Transverse colon (tissue), 4 donors: ENCODE measurements at regions not wholly inside any gene's neighbourhood (a gene's known extent, or its start where the extent isn't known, plus 50 kb on each side); places are given as distances from the start of the nearest gene placed in this dataset.

Experiments used
- EP300 ChIP-seq: sonication (generic); formaldehyde crosslinking; IDR thresholded peaks from one replicate; pipeline ENCODE4 v1.6.1; 2017; ENCODE audit warnings: antibody characterized with exemption, low read depth
- POLR2A ChIP-seq: fragments of 450-650 bp; IDR thresholded peaks from one replicate; pipeline ENCODE4 v1.6.1; 2016; ENCODE audit warnings: antibody characterized with exemption, mild to moderate bottlenecking, moderate library complexity
- POLR2AphosphoS5 ChIP-seq, 3 donors: sonication (generic); formaldehyde crosslinking; IDR thresholded peaks; one replicate each; pipeline ENCODE4 v1.6.1; 2016; ENCODE audit warnings: antibody characterized with exemption in 3 of 3
- TF ChIP-seq, protein P1 (sequence below), 5 experiments: fragments of 200-600 bp in 3 of 5; fragments of 450-650 bp in 2 of 5; sonication (generic) in 3 of 5; IDR thresholded peaks; 1 replicate in 2 of 5; 2 replicates in 3 of 5; pipeline ENCODE4 v1.5.1; 2016 to 2017; ENCODE audit warnings: antibody characterized with exemption in 5 of 5, inconsistent platforms in 3 of 5, mild to moderate bottlenecking in 2 of 5, moderate library complexity in 1 of 5

DNA sequence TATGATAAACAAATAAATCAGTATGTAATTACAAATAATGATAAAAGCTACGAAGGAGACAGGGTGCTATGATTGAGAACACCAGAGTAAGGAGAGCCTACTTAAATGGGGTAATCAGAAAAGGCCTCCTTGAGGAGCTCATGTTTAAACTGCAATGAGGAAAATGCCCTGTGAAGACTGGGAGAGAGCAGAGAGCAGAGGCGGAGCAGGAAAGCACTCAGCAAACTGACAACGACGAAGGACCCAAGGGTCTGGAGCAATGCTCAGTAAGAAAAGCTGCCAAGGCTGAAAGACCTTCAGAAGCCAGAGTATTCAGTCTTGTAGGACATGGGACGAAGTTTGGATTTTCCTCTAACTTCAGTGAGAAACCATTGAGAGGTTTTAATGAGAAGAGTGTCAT lies 114.2 kb upstream of the PLEKHA5 start:
- TF ChIP-seq, protein P1, sequence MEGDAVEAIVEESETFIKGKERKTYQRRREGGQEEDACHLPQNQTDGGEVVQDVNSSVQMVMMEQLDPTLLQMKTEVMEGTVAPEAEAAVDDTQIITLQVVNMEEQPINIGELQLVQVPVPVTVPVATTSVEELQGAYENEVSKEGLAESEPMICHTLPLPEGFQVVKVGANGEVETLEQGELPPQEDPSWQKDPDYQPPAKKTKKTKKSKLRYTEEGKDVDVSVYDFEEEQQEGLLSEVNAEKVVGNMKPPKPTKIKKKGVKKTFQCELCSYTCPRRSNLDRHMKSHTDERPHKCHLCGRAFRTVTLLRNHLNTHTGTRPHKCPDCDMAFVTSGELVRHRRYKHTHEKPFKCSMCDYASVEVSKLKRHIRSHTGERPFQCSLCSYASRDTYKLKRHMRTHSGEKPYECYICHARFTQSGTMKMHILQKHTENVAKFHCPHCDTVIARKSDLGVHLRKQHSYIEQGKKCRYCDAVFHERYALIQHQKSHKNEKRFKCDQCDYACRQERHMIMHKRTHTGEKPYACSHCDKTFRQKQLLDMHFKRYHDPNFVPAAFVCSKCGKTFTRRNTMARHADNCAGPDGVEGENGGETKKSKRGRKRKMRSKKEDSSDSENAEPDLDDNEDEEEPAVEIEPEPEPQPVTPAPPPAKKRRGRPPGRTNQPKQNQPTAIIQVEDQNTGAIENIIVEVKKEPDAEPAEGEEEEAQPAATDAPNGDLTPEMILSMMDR (IDR thresholded peaks at IDR 0.05), result no peak
- TF ChIP-seq POLR2A, result no peak
- no peak for TF ChIP-seq POLR2AphosphoS5 (IDR thresholded peaks at IDR 0.05)
- TF ChIP-seq EP300, result no peak
